HEK293 (cell line): ENCODE measurements at regions not wholly inside any gene's neighbourhood (a gene's known extent, or its start where the extent isn't known, plus 50 kb on each side); places are given as distances from the start of the nearest gene placed in this dataset.

Experiments
- CTCF ChIA-PET: fragments of 350-600 bp; formaldehyde crosslinking; extraction: SDS; loops from one replicate; lab custom pipeline; 2021; ENCODE audit warnings: antibody characterized with exemption; lab: Yijun Ruan, JAX
- POLR2A ChIA-PET: fragments of 300-600 bp; formaldehyde crosslinking; extraction: SDS; loops from one replicate; lab custom pipeline; 2020; ENCODE audit warnings: antibody characterized with exemption, inconsistent platforms; lab: Yijun Ruan, JAX
- H3K27ac ChIP-seq: fragments of 200-500 bp; sonication (Bioruptor generic); 2 replicates; pipeline ENCODE4 v1.5.1; 2014; ENCODE audit warnings: low read depth, low read length, control low read depth, inconsistent platforms; ENCODE audit errors: extremely low read depth
- H3K36me3 ChIP-seq, 2 experiments: fragments of 200-500 bp in 1 of 2; sonication (Bioruptor generic) in 1 of 2; 1 replicate in 1 of 2; 2 replicates in 1 of 2; pipeline ENCODE4 v1.5.1; 2014 to 2017; ENCODE audit warnings: inconsistent platforms in 2 of 2, low read length in 2 of 2; ENCODE audit not compliant: control insufficient read depth in 2 of 2, insufficient read depth in 1 of 2
- H3K4me1 ChIP-seq: fragments of 200-500 bp; sonication (Bioruptor generic); 2 replicates; pipeline ENCODE4 v1.5.1; 2014; ENCODE audit warnings: mild to moderate bottlenecking, low read length, inconsistent platforms; ENCODE audit not compliant: control insufficient read depth, insufficient read depth
- H3K4me3 ChIP-seq: 2 replicates; pipeline ENCODE4 v1.5.1; 2011; ENCODE audit warnings: low read depth, mild to moderate bottlenecking, control low read depth, low read length, moderate library complexity
- H3K9me3 ChIP-seq: fragments of 200-500 bp; sonication (Bioruptor generic); 2 replicates; pipeline ENCODE4 v1.5.1; 2014; ENCODE audit warnings: low read depth, low read length, inconsistent platforms; ENCODE audit not compliant: control insufficient read depth, insufficient read depth
- BCL11A ChIP-seq: fragments of 450-650 bp; formaldehyde crosslinking; IDR thresholded peaks from 2 replicates; pipeline ENCODE4 v1.5.1; 2016; ENCODE audit warnings: low read depth, missing biosample characterization, missing genetic modification characterization
- FEZF1 ChIP-seq: fragments of 450-650 bp; formaldehyde crosslinking; IDR thresholded peaks from 2 replicates; pipeline ENCODE4 v1.5.1; 2016; ENCODE audit warnings: missing biosample characterization, missing genetic modification characterization
- GLIS2 ChIP-seq: fragments of 450-650 bp; formaldehyde crosslinking; IDR thresholded peaks from 2 replicates; pipeline ENCODE4 v1.5.1; 2016; ENCODE audit warnings: missing biosample characterization, missing genetic modification characterization
- ZBTB1 ChIP-seq: fragments of 450-650 bp; formaldehyde crosslinking; IDR thresholded peaks from 2 replicates; pipeline ENCODE4 v1.5.1; 2016; ENCODE audit warnings: missing biosample characterization, missing genetic modification characterization
- ZFP37 ChIP-seq: fragments of 450-650 bp; formaldehyde crosslinking; IDR thresholded peaks from 2 replicates; pipeline ENCODE4 v1.5.1; 2016; ENCODE audit warnings: missing biosample characterization, missing genetic modification characterization
- ZIC2 ChIP-seq: fragments of 450-650 bp; formaldehyde crosslinking; IDR thresholded peaks from 2 replicates; pipeline ENCODE4 v1.5.1; 2016; ENCODE audit warnings: missing biosample characterization, missing genetic modification characterization
- ZNF114 ChIP-seq: fragments of 450-650 bp; formaldehyde crosslinking; IDR thresholded peaks from 2 replicates; pipeline ENCODE4 v1.5.0; 2017; ENCODE audit warnings: missing biosample characterization, missing genetic modification characterization
- ZNF121 ChIP-seq: fragments of 450-650 bp; formaldehyde crosslinking; IDR thresholded peaks from 2 replicates; pipeline ENCODE4 v1.5.1; 2016; ENCODE audit warnings: missing biosample characterization, missing genetic modification characterization
- ZNF175 ChIP-seq: fragments of 450-650 bp; formaldehyde crosslinking; IDR thresholded peaks from 2 replicates; pipeline ENCODE4 v1.5.1; 2016; ENCODE audit warnings: missing biosample characterization, missing genetic modification characterization
- ZNF214 ChIP-seq: fragments of 450-650 bp; formaldehyde crosslinking; IDR thresholded peaks from 2 replicates; pipeline ENCODE4 v1.5.1; 2017; ENCODE audit warnings: missing biosample characterization, mild to moderate bottlenecking, missing genetic modification characterization, borderline replicate concordance
- ZNF416 ChIP-seq: fragments of 450-650 bp; formaldehyde crosslinking; IDR thresholded peaks from 2 replicates; pipeline ENCODE4 v1.5.1; 2016; ENCODE audit warnings: missing biosample characterization, missing genetic modification characterization
- ZNF426 ChIP-seq: fragments of 450-650 bp; formaldehyde crosslinking; IDR thresholded peaks from 2 replicates; pipeline ENCODE4 v1.5.1; 2017; ENCODE audit warnings: missing biosample characterization, missing genetic modification characterization, mild to moderate bottlenecking, inconsistent platforms, moderate library complexity
- ZNF530 ChIP-seq: fragments of 450-650 bp; formaldehyde crosslinking; IDR thresholded peaks from 2 replicates; pipeline ENCODE4 v1.5.1; 2016; ENCODE audit warnings: low read depth, missing biosample characterization, missing genetic modification characterization
- ZNF654 ChIP-seq: fragments of 450-650 bp; formaldehyde crosslinking; IDR thresholded peaks from 2 replicates; pipeline ENCODE4 v1.5.1; 2016; ENCODE audit warnings: low read depth, missing biosample characterization, missing genetic modification characterization
- ZNF660 ChIP-seq: fragments of 450-650 bp; IDR thresholded peaks from 2 replicates; pipeline ENCODE4 v1.5.1; 2018; ENCODE audit warnings: missing biosample characterization, mild to moderate bottlenecking, missing genetic modification characterization
- ZNF677 ChIP-seq: fragments of 450-650 bp; IDR thresholded peaks from 2 replicates; pipeline ENCODE4 v1.5.0; 2018; ENCODE audit warnings: missing biosample characterization, mild to moderate bottlenecking, missing genetic modification characterization, moderate library complexity
- ZNF791 ChIP-seq: fragments of 450-650 bp; formaldehyde crosslinking; IDR thresholded peaks from 2 replicates; pipeline ENCODE4 v1.5.1; 2016; ENCODE audit warnings: missing biosample characterization, missing genetic modification characterization
- ZNF830 ChIP-seq: fragments of 450-650 bp; IDR thresholded peaks from 2 replicates; pipeline ENCODE4 v1.5.0; 2018; ENCODE audit warnings: missing biosample characterization, missing genetic modification characterization, low read depth, mild to moderate bottlenecking, moderate library complexity
- TF ChIP-seq, protein P1 (sequence below): fragments of 450-650 bp; formaldehyde crosslinking; IDR thresholded peaks from 2 replicates; pipeline ENCODE4 v1.5.1; 2016; ENCODE audit warnings: missing biosample characterization, missing genetic modification characterization

DNA sequence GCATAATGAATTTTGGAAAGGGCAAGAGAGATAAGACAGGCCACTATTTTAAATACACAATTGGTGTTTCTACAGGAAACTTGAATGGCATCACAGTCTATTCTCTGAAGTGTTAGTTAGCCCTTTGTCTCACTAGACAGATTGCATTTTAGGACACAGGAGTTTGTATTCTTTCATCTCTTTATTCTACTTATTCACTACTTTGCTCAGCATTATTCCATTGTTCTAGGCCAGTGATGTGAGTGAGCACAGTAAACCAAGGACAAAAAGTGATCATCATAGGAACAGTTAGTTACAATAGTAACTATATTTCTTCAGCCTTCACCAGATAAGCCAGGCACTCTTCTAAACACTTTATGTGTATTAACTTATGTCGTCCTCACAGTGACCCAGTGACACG is 150.2 kb upstream of the SLCO3A1 start:
- Histone ChIP-seq H3K4me3 (no peak overlapping the region), H3K27ac (no peak overlapping the region), H3K4me1 (no peaks in the 10 kb centered on the region)
- TF ChIP-seq ZNF791: no peak
- TF ChIP-seq, all 188 proteins: peak for 0
- no peaks in the 10 kb centered on the region for H3K9me3 ChIP-seq
- ChIA-PET CTCF (interaction anchor here (4.3 to 5.6 kb wide), 2 partner anchors 375 to 400 kb away, joined by 33 to 72 read pairs; no protein-coding TSS in a partner anchor), POLR2A (no interaction called here)
- no peaks in the 10 kb centered on the region for H3K36me3 ChIP-seq

DNA sequence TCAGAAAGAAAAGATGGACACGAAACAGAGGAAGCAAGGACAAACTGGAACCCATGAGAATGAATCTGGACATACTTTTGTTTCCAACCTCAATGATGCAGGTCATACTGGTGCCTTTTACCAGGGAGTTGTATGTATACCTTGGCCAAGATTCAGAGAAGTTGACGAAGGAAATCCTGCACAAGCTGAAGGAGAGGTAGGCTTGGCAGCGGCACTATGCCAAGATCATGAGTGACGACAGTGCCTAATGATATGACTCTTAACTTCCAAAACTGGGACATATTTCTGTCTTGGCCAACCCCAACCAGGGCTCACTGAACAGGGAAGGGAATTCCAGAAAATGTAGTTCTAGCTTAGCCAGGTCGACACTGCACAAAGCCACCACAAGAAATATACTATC is 149.2 kb upstream of the SLCO3A1 start:
- ChIA-PET CTCF (interaction anchor here (0.7 to 5.6 kb wide), 4 partner anchors 12 to 401 kb away, joined by 3 to 72 read pairs (median 22); no protein-coding TSS in a partner anchor), POLR2A (no interaction called here)
- Histone ChIP-seq H3K27ac (no peak overlapping the region), H3K36me3 (no peaks in the 10 kb centered on the region), H3K4me1 (no peaks in the 10 kb centered on the region), H3K4me3 (no peak overlapping the region), H3K9me3 (no peaks in the 10 kb centered on the region)
- TF ChIP-seq ZNF121 (tag by site-specific recombination) (no peak), ZBTB1 (tag by site-specific recombination) (no peak), FEZF1 (no peak), ZNF175 (tag by site-specific recombination) (no peak), GLIS2 (tag by site-specific recombination) (no peak), ZNF416 (tag by site-specific recombination) (no peak), ZNF677 (tag by site-specific recombination) (no peak), ZNF426 (tag by site-specific recombination) (no peak), ZNF114 (tag by site-specific recombination) (no peak), ZNF830 (tag by site-specific recombination) (no peak), ZNF214 (tag by site-specific recombination) (no peak)

DNA sequence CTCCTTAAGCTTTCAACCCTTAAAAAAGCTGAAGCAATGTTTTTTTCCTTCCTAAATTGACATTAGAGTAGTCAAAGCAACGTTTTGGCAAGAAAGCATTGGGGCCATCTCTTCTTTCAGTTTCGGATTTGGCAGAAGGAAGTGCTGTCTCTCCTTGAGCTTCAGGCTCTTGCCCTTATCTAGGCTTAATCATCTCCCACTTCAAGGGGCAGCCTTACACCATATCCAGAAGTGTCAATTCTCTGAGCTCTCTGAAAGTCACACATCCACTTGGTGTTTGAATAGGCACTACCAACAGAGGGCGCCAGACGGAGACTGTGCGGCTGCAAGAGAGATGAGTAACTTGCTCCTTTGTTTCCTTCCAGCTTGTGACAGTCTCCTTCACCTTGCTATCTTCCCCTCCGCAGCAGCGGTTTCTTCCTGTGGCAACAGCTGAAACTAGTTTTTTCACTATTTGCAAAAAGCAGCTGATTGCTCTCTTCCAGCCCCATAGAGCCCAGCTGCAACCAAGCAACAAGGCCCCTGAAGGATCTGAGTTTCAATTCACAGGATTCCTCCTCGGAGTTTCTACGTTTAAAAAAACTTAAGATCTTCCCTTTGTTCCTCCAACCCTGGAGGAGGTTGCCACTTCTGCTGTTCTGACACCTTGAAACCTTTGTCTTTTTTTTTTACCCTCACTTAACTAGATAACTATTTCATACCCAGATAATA is 147.0 kb upstream of the SLCO3A1 start:
- TF ChIP-seq, protein P1, sequence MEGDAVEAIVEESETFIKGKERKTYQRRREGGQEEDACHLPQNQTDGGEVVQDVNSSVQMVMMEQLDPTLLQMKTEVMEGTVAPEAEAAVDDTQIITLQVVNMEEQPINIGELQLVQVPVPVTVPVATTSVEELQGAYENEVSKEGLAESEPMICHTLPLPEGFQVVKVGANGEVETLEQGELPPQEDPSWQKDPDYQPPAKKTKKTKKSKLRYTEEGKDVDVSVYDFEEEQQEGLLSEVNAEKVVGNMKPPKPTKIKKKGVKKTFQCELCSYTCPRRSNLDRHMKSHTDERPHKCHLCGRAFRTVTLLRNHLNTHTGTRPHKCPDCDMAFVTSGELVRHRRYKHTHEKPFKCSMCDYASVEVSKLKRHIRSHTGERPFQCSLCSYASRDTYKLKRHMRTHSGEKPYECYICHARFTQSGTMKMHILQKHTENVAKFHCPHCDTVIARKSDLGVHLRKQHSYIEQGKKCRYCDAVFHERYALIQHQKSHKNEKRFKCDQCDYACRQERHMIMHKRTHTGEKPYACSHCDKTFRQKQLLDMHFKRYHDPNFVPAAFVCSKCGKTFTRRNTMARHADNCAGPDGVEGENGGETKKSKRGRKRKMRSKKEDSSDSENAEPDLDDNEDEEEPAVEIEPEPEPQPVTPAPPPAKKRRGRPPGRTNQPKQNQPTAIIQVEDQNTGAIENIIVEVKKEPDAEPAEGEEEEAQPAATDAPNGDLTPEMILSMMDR (tag by site-specific recombination): 0 out of 2 replicates have a peak, but pooled peaks have one; percentile 19
- TF ChIP-seq ZFP37 (tag by site-specific recombination) (no peak), ZNF660 (tag by site-specific recombination) (0 out of 2 replicates have a peak, but pooled peaks have one; percentile 39)
- TF ChIP-seq, all 188 proteins: peak for 2
- ChIA-PET CTCF (interaction anchor here (0.5 to 5.6 kb wide), 90 partner anchors 9 to 774 kb away, joined by 3 to 72 read pairs (median 4); partner anchors contain the start of gene SLCO3A1), POLR2A (no interaction called here)
- H3K9me3 ChIP-seq: no peaks in the 10 kb centered on the region
- H3K36me3 ChIP-seq: no peaks in the 10 kb centered on the region
- no peaks in the 10 kb centered on the region for H3K4me1 ChIP-seq
- no peak overlapping the region for H3K4me3 ChIP-seq
- H3K27ac ChIP-seq: no peak overlapping the region

DNA sequence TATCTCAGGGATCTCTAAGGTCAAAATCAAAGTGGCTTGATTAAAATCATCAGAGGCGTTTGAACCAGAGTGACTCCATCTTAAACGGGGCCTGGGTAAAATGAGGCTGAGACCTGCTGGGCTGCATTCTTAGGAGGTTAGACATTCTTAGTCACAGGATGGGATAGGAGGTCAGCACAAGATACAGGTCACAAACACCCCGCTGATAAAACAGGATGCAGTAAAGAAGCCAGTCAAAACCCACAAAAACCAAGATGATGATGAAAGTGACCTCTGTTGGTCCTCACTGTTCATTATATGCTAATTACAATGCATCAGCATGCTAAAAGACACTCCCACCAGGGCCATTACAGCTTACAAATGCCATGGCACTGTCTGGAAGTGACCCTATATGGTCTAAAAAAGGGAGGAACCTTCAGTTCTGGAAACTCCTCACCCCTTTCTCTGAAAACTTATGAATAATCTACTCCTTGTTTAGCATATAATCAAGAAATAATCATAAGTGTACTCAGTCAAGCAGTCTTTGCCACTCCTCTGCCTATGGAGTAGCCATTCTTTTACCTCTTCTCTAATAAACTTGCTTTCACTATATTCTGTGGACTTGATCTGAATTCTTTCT is 143.3 kb upstream of the SLCO3A1 start:
- Histone ChIP-seq H3K4me3 (no peak overlapping the region), H3K36me3 (no peaks in the 10 kb centered on the region), H3K4me1 (no peaks in the 10 kb centered on the region), H3K27ac (no peak overlapping the region), H3K9me3 (no peaks in the 10 kb centered on the region)
- ChIA-PET CTCF (no interaction called here), POLR2A (no interaction called here)
- TF ChIP-seq ZNF654 (tag by site-specific recombination): no peak
- TF ChIP-seq BCL11A (tag by site-specific recombination): no peak
- TF ChIP-seq ZIC2: no peak
- no peak for TF ChIP-seq ZNF530 (tag by site-specific recombination)
